A549 (cell line): ENCODE measurements at regions not wholly inside any gene's neighbourhood (a gene's known extent, or its start where the extent isn't known, plus 50 kb on each side); places are given as distances from the start of the nearest gene placed in this dataset.

ENCODE experiments used
- ATAC-seq, 2 experiments: fragments of 200-7000 bp in 1 of 2; fragments of >200 bp in 1 of 2; cut with Nextera tagmentation in 1 of 2; cut with Tn5 transposase in 1 of 2; 3 replicates each; pipeline versions ENCODE4 v1.8.0 to v1.9.1; 2018 to 2020; ENCODE audit warnings: mild to moderate bottlenecking in 1 of 2, moderate library complexity in 1 of 2
- CTCF ChIA-PET: fragments of 300-600 bp; sonication (Branson Sonifier 250); formaldehyde crosslinking; extraction: SDS; loops from one replicate; lab custom pipeline; 2021; ENCODE audit warnings: antibody characterized with exemption, inconsistent platforms; lab: Yijun Ruan, JAX
- POLR2A ChIA-PET: fragments of 350-600 bp; formaldehyde crosslinking; extraction: SDS; loops from one replicate; lab custom pipeline; 2021; ENCODE audit warnings: antibody characterized with exemption, inconsistent platforms; lab: Yijun Ruan, JAX
- DNase-seq, 2 experiments: peaks; one replicate each; pipeline versions ENCODE4 v3.0.0 to v3.0.0-alpha.2; 2011 to 2016; ENCODE audit warnings: low read depth in 1 of 2, low spot score in 1 of 2
- FAIRE-seq: peaks from 2 replicates; lab custom pipeline; 2011; peaks lifted over from hg19 to GRCh38; lab: Jason Lieb, UNC
- H3K27ac ChIP-seq, 2 experiments: fragments of >200 bp; sonication (Bioruptor Twin); formaldehyde crosslinking; 3 replicates each; pipeline ENCODE4 v1.5.1; 2016 to 2017
- H3K4me1 ChIP-seq: fragments of >200 bp; sonication (Bioruptor Twin); formaldehyde crosslinking; 3 replicates; pipeline ENCODE4 v1.6.1; 2016
- H3K4me2 ChIP-seq: fragments of >200 bp; sonication (Bioruptor Twin); formaldehyde crosslinking; 3 replicates; pipeline ENCODE4 v1.6.1; 2016
- H3K4me3 ChIP-seq: fragments of >200 bp; sonication (Bioruptor Twin); formaldehyde crosslinking; 3 replicates; pipeline ENCODE4 v1.5.1; 2016
- H3K9me3 ChIP-seq: fragments of >200 bp; sonication (Bioruptor Twin); formaldehyde crosslinking; 3 replicates; pipeline ENCODE4 v1.6.1; 2016
- CBX2 ChIP-seq: fragments of 200-600 bp; sonication (generic); IDR thresholded peaks from 2 replicates; pipeline ENCODE4 v1.6.1; 2016; ENCODE audit warnings: low read depth, mild to moderate bottlenecking, borderline replicate concordance
- CEBPB ChIP-seq, 2 experiments: fragments of >200 bp in 1 of 2; sonication (Bioruptor Twin) in 1 of 2; formaldehyde crosslinking in 1 of 2; IDR thresholded peaks; 2 replicates each; pipeline ENCODE4 v1.6.1; 2012 to 2016
- CHD2 ChIP-seq: fragments of 150-350 bp; IDR thresholded peaks from 2 replicates; pipeline ENCODE4 v1.6.1; 2014; ENCODE audit warnings: low read length; ENCODE audit not compliant: partially characterized antibody
- CHD4 ChIP-seq: fragments of 200-600 bp; sonication (generic); IDR thresholded peaks from 2 replicates; pipeline ENCODE4 v1.6.1; 2016; ENCODE audit warnings: antibody characterized with exemption, mild to moderate bottlenecking, borderline replicate concordance
- EHF ChIP-seq: fragments of 250-450 bp; sonication (Bioruptor Pico); IDR thresholded peaks from 2 replicates; pipeline ENCODE4 v1.5.0; 2020; ENCODE audit warnings: mild to moderate bottlenecking
- ESRRA ChIP-seq: fragments of 150-350 bp; IDR thresholded peaks from 2 replicates; pipeline ENCODE4 v1.6.1; 2014; ENCODE audit warnings: mild to moderate bottlenecking, low read length, borderline replicate concordance
- FOSB ChIP-seq: fragments of 250-450 bp; sonication (Bioruptor Pico); IDR thresholded peaks from 2 replicates; pipeline ENCODE4 v1.5.0; 2020; ENCODE audit warnings: mild to moderate bottlenecking, moderate library complexity
- FOXS1 ChIP-seq: fragments of 250-450 bp; sonication (Bioruptor Pico); IDR thresholded peaks from 2 replicates; pipeline ENCODE4 v1.5.0; 2020; ENCODE audit warnings: mild to moderate bottlenecking, moderate library complexity
- HDAC2 ChIP-seq: fragments of 200-600 bp; sonication (generic); IDR thresholded peaks from 2 replicates; pipeline ENCODE4 v1.6.1; 2016
- HEYL ChIP-seq: fragments of 250-450 bp; sonication (Bioruptor Pico); IDR thresholded peaks from 2 replicates; pipeline ENCODE4 v1.8.0; 2021; ENCODE audit warnings: mild to moderate bottlenecking, moderate library complexity
- HOXB13 ChIP-seq: fragments of 250-450 bp; sonication (Bioruptor Pico); IDR thresholded peaks from 2 replicates; pipeline ENCODE4 v1.5.0; 2020; ENCODE audit warnings: low read depth, mild to moderate bottlenecking, moderate library complexity
- HOXB5 ChIP-seq: fragments of 250-450 bp; sonication (Bioruptor Pico); IDR thresholded peaks from 2 replicates; pipeline ENCODE4 v1.5.0; 2020; ENCODE audit warnings: mild to moderate bottlenecking, moderate library complexity
- JUN ChIP-seq, 2 experiments: fragments of >200 bp; sonication (Bioruptor Twin); formaldehyde crosslinking; IDR thresholded peaks; 2 replicates in 1 of 2; 3 replicates in 1 of 2; pipeline ENCODE4 v1.6.1; 2016 to 2017
- MAZ ChIP-seq: fragments of 150-350 bp; IDR thresholded peaks from 2 replicates; pipeline ENCODE4 v1.6.1; 2014; ENCODE audit warnings: antibody characterized with exemption, low read depth, low read length, borderline replicate concordance
- MYC ChIP-seq: IDR thresholded peaks from 2 replicates; pipeline ENCODE4 v1.6.1; 2012; ENCODE audit warnings: mild to moderate bottlenecking, inconsistent platforms, low read length, improper control_type of control experiment, borderline replicate concordance
- NFE2L2 ChIP-seq: fragments of 150-350 bp; conservative IDR thresholded peaks from 2 replicates; pipeline ENCODE4 v1.6.1; 2014; ENCODE audit warnings: low read length
- NR3C1 ChIP-seq: fragments of >200 bp; sonication (Bioruptor Twin); formaldehyde crosslinking; IDR thresholded peaks from 3 replicates; pipeline ENCODE4 v1.6.1; 2017
- PHF8 ChIP-seq: fragments of 200-600 bp; sonication (generic); IDR thresholded peaks from 2 replicates; pipeline ENCODE4 v1.6.1; 2016; ENCODE audit warnings: low read depth, mild to moderate bottlenecking, antibody characterized with exemption, moderate library complexity, borderline replicate concordance
- POLR2AphosphoS2 ChIP-seq: conservative IDR thresholded peaks from 2 replicates; pipeline ENCODE4 v1.6.1; 2012; ENCODE audit warnings: low read length, improper control_type of control experiment, inconsistent platforms
- RAD21 ChIP-seq, 2 experiments: fragments of >200 bp in 1 of 2; sonication (Bioruptor Twin) in 1 of 2; formaldehyde crosslinking in 1 of 2; IDR thresholded peaks in 1 of 2; conservative IDR thresholded peaks in 1 of 2; 2 replicates in 1 of 2; 3 replicates in 1 of 2; pipeline ENCODE4 v1.6.1; 2012 to 2018; ENCODE audit warnings: inconsistent platforms in 1 of 2
- RCOR1 ChIP-seq: fragments of 150-350 bp; IDR thresholded peaks from 2 replicates; pipeline ENCODE4 v1.6.1; 2014; ENCODE audit warnings: antibody characterized with exemption, low read length, low read depth
- RFX5 ChIP-seq: fragments of 450-650 bp; IDR thresholded peaks from 2 replicates; pipeline ENCODE4 v1.7.1; 2014; ENCODE audit warnings: antibody characterized with exemption, mild to moderate bottlenecking, moderate library complexity
- RNF2 ChIP-seq: fragments of 200-600 bp; sonication (generic); IDR thresholded peaks from 2 replicates; pipeline ENCODE4 v1.6.1; 2016; ENCODE audit warnings: low read depth, mild to moderate bottlenecking, antibody characterized with exemption, moderate library complexity, borderline replicate concordance
- SMC3 ChIP-seq: fragments of >200 bp; sonication (Bioruptor Twin); formaldehyde crosslinking; IDR thresholded peaks from 3 replicates; pipeline ENCODE4 v1.6.1; 2018; ENCODE audit warnings: inconsistent platforms
- TP53 ChIP-seq: fragments of 250-450 bp; sonication (Bioruptor Pico); IDR thresholded peaks from 2 replicates; pipeline ENCODE4 v1.5.0; 2021; ENCODE audit warnings: mild to moderate bottlenecking, moderate library complexity
- ZC3H11A ChIP-seq: fragments of 450-650 bp; IDR thresholded peaks from 2 replicates; pipeline ENCODE4 v1.6.1; 2014; ENCODE audit warnings: antibody characterized with exemption, mild to moderate bottlenecking
- ZNF302 ChIP-seq: fragments of 250-450 bp; sonication (Bioruptor Pico); IDR thresholded peaks from 2 replicates; pipeline ENCODE4 v1.9.0; 2021; ENCODE audit warnings: inconsistent platforms, mild to moderate bottlenecking, moderate library complexity
- WGBS: methylation state at CpG from one replicate; pipeline ENCODE4 v1.1.6; 2017; ENCODE audit errors: missing lambda C conversion rate; 5-methylcytosine and 5-hydroxymethylcytosine counted together
- TF ChIP-seq, protein P1 (sequence below): fragments of 250-450 bp; sonication (Bioruptor Pico); IDR thresholded peaks from 2 replicates; pipeline ENCODE4 v1.5.0; 2021; ENCODE audit warnings: mild to moderate bottlenecking, moderate library complexity, borderline replicate concordance
- TF ChIP-seq, protein P2 (sequence below): fragments of 250-450 bp; sonication (Bioruptor Pico); IDR thresholded peaks from 2 replicates; pipeline ENCODE4 v1.5.0; 2020; ENCODE audit warnings: low read depth, mild to moderate bottlenecking, moderate library complexity
- TF ChIP-seq, protein P3 (sequence below): fragments of >200 bp; sonication (Bioruptor Twin); formaldehyde crosslinking; IDR thresholded peaks from 3 replicates; pipeline ENCODE4 v1.5.1; 2016

DNA sequence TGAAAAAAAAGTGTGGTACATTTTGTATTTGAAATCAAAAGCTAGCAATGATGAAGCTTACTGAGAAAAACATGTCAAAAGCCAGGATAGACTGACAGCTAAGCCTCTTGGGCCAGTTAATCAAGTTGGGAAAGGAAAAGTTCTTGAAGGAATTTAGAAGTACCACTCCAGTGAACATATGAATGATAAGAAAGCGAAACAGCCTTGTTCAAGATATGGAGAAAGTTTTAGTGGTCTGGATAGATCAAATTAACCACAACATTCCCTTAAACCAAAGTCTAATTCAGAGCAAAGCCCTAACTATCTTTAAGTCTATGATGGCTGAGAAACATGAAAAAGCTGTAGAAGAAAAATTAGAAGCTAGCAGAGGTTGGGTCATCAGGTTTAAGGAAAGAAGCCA is 268.3 kb downstream of the PDHA2 start:
- TF ChIP-seq, protein P1, sequence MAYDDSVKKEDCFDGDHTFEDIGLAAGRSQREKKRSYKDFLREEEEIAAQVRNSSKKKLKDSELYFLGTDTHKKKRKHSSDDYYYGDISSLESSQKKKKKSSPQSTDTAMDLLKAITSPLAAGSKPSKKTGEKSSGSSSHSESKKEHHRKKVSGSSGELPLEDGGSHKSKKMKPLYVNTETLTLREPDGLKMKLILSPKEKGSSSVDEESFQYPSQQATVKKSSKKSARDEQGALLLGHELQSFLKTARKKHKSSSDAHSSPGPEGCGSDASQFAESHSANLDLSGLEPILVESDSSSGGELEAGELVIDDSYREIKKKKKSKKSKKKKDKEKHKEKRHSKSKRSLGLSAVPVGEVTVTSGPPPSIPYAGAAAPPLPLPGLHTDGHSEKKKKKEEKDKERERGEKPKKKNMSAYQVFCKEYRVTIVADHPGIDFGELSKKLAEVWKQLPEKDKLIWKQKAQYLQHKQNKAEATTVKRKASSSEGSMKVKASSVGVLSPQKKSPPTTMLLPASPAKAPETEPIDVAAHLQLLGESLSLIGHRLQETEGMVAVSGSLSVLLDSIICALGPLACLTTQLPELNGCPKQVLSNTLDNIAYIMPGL (CRISPR knock-in tag) = no peak
- TF ChIP-seq PHF8 (no peak), CBX2 (no peak), ESRRA (no peak), RAD21 (conservative IDR thresholded peaks at IDR 0.05 in 1 of 2, IDR thresholded peaks at IDR 0.05 in 1 of 2) (no peak), RNF2 (no peak), HDAC2 (no peak), CHD2 (no peak), FOSB (no peak), HOXB13 (no peak), SMC3 (no peak), CHD4 (no peak), NFE2L2 (no peak), CEBPB (IDR thresholded peaks at IDR 0.05) (no peak), NR3C1 (no peak), HOXB5 (CRISPR knock-in tag) (no peak), EHF (CRISPR knock-in tag) (no peak), FOXS1 (CRISPR knock-in tag) (no peak)
- TF ChIP-seq, protein P2, sequence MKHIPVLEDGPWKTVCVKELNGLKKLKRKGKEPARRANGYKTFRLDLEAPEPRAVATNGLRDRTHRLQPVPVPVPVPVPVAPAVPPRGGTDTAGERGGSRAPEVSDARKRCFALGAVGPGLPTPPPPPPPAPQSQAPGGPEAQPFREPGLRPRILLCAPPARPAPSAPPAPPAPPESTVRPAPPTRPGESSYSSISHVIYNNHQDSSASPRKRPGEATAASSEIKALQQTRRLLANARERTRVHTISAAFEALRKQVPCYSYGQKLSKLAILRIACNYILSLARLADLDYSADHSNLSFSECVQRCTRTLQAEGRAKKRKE (CRISPR knock-in tag) = no peak
- Histone ChIP-seq H3K27ac (no peak overlapping the region), H3K4me2 (no peak overlapping the region), H3K4me1 (no peaks in the 10 kb centered on the region), H3K9me3 (no peaks in the 10 kb centered on the region), H3K4me3 (no peak overlapping the region)
- ATAC-seq (no peak), DNase-seq (no peak), FAIRE-seq (no peak)
- ChIA-PET POLR2A (no interaction called here), CTCF (no interaction called here)
- 13% methylated on average over 1 of the region's 1 CpG for WGBS

DNA sequence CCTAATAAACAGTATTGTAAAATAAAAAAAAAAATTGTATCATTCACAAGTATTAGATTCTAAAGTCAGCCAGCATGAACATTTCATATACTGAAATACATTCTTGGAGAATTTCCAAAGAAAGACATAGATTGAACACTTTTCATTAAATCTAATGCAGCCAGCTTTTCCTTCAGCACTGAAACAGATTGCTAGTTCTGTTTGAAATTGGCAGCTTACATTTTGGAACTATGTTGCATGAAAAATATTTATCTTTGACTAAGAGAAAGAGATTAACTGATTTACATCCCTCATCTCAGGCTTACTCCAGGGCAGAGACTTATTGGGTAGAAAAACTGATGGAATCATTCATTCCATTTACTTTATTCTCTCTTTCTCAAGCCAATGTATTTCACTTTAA is 272.7 kb downstream of the PDHA2 start:
- ATAC-seq = no peak
- DNase-seq = no peak
- FAIRE-seq = no peak
- ChIA-PET CTCF (no interaction called here), POLR2A (no interaction called here)
- Histone ChIP-seq H3K27ac (no peak overlapping the region), H3K9me3 (no peaks in the 10 kb centered on the region), H3K4me3 (no peak overlapping the region), H3K4me1 (no peaks in the 10 kb centered on the region), H3K4me2 (no peak overlapping the region)
- TF ChIP-seq POLR2AphosphoS2 (no peak), JUN (IDR thresholded peaks at IDR 0.05) (no peak), TP53 (CRISPR knock-in tag) (no peak), SMC3 (no peak), MAZ (no peak), HEYL (no peak), RCOR1 (no peak), NR3C1 (no peak), RFX5 (no peak), ZNF302 (no peak), ZC3H11A (no peak), MYC (no peak)
- TF ChIP-seq, protein P3, sequence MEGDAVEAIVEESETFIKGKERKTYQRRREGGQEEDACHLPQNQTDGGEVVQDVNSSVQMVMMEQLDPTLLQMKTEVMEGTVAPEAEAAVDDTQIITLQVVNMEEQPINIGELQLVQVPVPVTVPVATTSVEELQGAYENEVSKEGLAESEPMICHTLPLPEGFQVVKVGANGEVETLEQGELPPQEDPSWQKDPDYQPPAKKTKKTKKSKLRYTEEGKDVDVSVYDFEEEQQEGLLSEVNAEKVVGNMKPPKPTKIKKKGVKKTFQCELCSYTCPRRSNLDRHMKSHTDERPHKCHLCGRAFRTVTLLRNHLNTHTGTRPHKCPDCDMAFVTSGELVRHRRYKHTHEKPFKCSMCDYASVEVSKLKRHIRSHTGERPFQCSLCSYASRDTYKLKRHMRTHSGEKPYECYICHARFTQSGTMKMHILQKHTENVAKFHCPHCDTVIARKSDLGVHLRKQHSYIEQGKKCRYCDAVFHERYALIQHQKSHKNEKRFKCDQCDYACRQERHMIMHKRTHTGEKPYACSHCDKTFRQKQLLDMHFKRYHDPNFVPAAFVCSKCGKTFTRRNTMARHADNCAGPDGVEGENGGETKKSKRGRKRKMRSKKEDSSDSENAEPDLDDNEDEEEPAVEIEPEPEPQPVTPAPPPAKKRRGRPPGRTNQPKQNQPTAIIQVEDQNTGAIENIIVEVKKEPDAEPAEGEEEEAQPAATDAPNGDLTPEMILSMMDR = no peak
